Breast epithelium (tissue), 4 donors: ENCODE measurements at regions not wholly inside any gene's neighbourhood (a gene's known extent, or its start where the extent isn't known, plus 50 kb on each side); places are given as distances from the start of the nearest gene placed in this dataset.

Experiments used
- DNase-seq, 2 donors: peaks; one replicate each; pipeline ENCODE4 v3.0.0-alpha.2; 2019; ENCODE audit warnings: low spot score in 2 of 2
- H3K27ac ChIP-seq, 2 donors: fragments of 200-600 bp; sonication (generic) in 1 of 2; one replicate each; pipeline ENCODE4 v1.5.1; 2016 to 2019; ENCODE audit warnings: mild to moderate bottlenecking in 1 of 2
- H3K27me3 ChIP-seq, 2 donors: fragments of 200-600 bp; sonication (generic) in 1 of 2; one replicate each; pipeline versions ENCODE4 v1.5.1 to v1.6.0; 2017 to 2019; ENCODE audit warnings: control low read depth in 1 of 2, mild to moderate bottlenecking in 1 of 2
- H3K36me3 ChIP-seq: fragments of 200-600 bp; one replicate; pipeline ENCODE4 v1.5.1; 2019
- H3K4me1 ChIP-seq, 2 donors: fragments of 200-600 bp; sonication (generic); one replicate each; pipeline ENCODE4 v1.5.1; 2016 to 2019; ENCODE audit warnings: control low read depth in 1 of 2
- H3K4me3 ChIP-seq, 3 donors: fragments of 200-600 bp; sonication (generic); 1 replicate in 2 of 3; 2 replicates in 1 of 3; pipeline ENCODE4 v1.5.1; 2016 to 2019; ENCODE audit warnings: mild to moderate bottlenecking in 3 of 3, moderate library complexity in 2 of 3
- H3K9me3 ChIP-seq, 2 donors: fragments of 200-600 bp; sonication (generic) in 1 of 2; one replicate each; pipeline ENCODE4 v1.5.1; 2016 to 2019; ENCODE audit warnings: control low read depth in 1 of 2
- POLR2A ChIP-seq: fragments of 450-650 bp; IDR thresholded peaks from one replicate; pipeline ENCODE4 v1.6.1; 2016; ENCODE audit warnings: antibody characterized with exemption, mild to moderate bottlenecking, moderate library complexity
- POLR2AphosphoS5 ChIP-seq, 3 donors: sonication (generic); formaldehyde crosslinking; IDR thresholded peaks; one replicate each; pipeline ENCODE4 v1.6.1; 2017; ENCODE audit warnings: antibody characterized with exemption in 3 of 3
- intact Hi-C: fragments of 100-400 bp; cut with DNase I; formaldehyde crosslinking; loops from one replicate; pipeline ENCODE4 v1.15.1; 2023; ENCODE audit warnings: low total_unique reads
- TF ChIP-seq, protein P1 (sequence below), 3 donors: fragments of 450-650 bp; IDR thresholded peaks; one replicate each; pipeline ENCODE4 v1.5.1; 2016 to 2017; ENCODE audit warnings: antibody characterized with exemption in 3 of 3, mild to moderate bottlenecking in 3 of 3, moderate library complexity in 3 of 3

DNA sequence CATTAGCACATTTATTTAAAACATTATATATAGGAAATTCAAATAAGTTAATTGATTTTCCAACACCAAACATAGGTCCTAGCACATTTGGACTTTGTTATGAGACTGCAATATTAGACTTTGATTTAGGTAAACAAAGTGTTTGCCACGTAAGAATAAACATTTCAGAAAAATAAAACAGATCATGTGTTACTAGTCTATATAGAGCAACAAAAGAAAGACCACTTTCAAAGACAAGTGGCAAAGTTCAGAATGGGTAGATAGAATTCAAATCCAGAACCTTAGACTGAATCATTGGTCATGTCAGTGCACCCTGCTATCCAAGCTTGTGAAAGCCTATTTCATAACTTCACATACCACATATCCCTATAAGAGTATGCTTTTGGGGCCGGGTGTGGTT is 66.7 kb upstream of the PRR20A start:
- no peaks in the 10 kb centered on the region for H3K4me1 ChIP-seq
- no peak for TF ChIP-seq POLR2A
- TF ChIP-seq, protein P1, sequence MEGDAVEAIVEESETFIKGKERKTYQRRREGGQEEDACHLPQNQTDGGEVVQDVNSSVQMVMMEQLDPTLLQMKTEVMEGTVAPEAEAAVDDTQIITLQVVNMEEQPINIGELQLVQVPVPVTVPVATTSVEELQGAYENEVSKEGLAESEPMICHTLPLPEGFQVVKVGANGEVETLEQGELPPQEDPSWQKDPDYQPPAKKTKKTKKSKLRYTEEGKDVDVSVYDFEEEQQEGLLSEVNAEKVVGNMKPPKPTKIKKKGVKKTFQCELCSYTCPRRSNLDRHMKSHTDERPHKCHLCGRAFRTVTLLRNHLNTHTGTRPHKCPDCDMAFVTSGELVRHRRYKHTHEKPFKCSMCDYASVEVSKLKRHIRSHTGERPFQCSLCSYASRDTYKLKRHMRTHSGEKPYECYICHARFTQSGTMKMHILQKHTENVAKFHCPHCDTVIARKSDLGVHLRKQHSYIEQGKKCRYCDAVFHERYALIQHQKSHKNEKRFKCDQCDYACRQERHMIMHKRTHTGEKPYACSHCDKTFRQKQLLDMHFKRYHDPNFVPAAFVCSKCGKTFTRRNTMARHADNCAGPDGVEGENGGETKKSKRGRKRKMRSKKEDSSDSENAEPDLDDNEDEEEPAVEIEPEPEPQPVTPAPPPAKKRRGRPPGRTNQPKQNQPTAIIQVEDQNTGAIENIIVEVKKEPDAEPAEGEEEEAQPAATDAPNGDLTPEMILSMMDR (IDR thresholded peaks at IDR 0.05) = no peak
- TF ChIP-seq POLR2AphosphoS5 (IDR thresholded peaks at IDR 0.05) = no peak
- no peaks in the 10 kb centered on the region for H3K27me3 ChIP-seq
- intact Hi-C loops = no loop called here
- no peak for DNase-seq
- no peaks in the 10 kb centered on the region for H3K9me3 ChIP-seq
- no peak overlapping the region for H3K27ac ChIP-seq
- no peak overlapping the region for H3K4me3 ChIP-seq
- H3K36me3 ChIP-seq = no peaks in the 10 kb centered on the region

DNA sequence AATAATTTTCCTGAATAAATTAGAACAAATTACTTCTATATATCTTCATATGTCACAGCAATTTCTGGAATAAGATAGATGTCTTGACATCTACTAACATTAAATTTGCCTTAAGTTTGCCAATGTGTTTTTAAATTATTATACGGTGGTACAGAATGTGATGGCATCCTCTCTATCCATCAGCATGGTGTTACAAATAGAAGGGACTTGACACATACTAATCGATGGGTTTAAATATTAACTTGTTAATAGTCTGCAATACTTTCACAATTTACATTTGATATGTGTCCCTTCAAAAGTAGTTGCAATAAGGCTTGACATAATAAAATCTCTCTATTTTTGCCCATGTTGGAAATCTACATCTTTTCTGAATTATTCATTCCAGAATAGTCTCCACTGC is 65.1 kb upstream of the PRR20A start:
- TF ChIP-seq POLR2A = no peak
- TF ChIP-seq, protein P1 (IDR thresholded peaks at IDR 0.05) = no peak
- TF ChIP-seq POLR2AphosphoS5 (IDR thresholded peaks at IDR 0.05) = no peak
- intact Hi-C loops = no loop called here
- no peaks in the 10 kb centered on the region for H3K36me3 ChIP-seq
- no peak overlapping the region for H3K27ac ChIP-seq
- H3K4me1 ChIP-seq = no peaks in the 10 kb centered on the region
- DNase-seq = no peak
- H3K27me3 ChIP-seq = no peaks in the 10 kb centered on the region
- H3K4me3 ChIP-seq = no peak overlapping the region
- no peaks in the 10 kb centered on the region for H3K9me3 ChIP-seq

DNA sequence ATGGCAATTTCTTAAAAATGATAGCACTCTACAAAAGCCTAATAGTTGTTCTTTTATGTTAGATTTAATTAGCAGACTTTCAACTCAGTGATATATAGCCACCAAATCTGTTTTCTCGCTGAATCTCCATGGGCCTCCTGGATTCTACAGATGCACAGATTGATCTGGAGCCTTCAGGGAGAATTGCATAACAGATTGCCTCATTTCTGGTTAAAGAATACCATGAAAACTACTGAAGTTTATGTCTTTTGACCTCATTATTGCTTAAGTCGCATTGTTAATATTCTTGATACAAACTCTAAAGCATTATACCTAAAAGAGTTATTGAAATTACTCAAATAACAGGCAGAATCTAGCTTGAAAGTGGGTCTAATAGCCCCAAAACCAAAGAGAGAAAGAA is 53.7 kb upstream of the PRR20A start:
- Histone ChIP-seq H3K4me1 (no peaks in the 10 kb centered on the region), H3K36me3 (no peaks in the 10 kb centered on the region), H3K4me3 (no peak overlapping the region), H3K27me3 (no peaks in the 10 kb centered on the region), H3K9me3 (no peaks in the 10 kb centered on the region), H3K27ac (no peak overlapping the region)
- intact Hi-C loops = no loop called here
- no peak for DNase-seq
- no peak for TF ChIP-seq POLR2A
